PFSK-1 (cell line): ENCODE measurements at regions not wholly inside any gene's neighbourhood (a gene's known extent, or its start where the extent isn't known, plus 50 kb on each side); places are given as distances from the start of the nearest gene placed in this dataset.

ENCODE experiments used
- FOXP2 ChIP-seq: optimal IDR thresholded peaks from 2 replicates; pipeline ENCODE3; 2011; ENCODE audit warnings: borderline replicate concordance, control low read depth, inconsistent platforms; ENCODE audit not compliant: insufficient read depth; ENCODE audit errors: extremely low read length, extremely low read depth
- POLR2AphosphoS5 ChIP-seq: IDR thresholded peaks from 2 replicates; pipeline ENCODE4 v1.6.1; 2012; ENCODE audit warnings: low read depth, mild to moderate bottlenecking, control low read depth, low read length, moderate library complexity
- REST ChIP-seq, 2 experiments: IDR thresholded peaks; 2 replicates each; pipeline versions ENCODE4 v1.6.1 to v1.8.0; 2011 to 2012; ENCODE audit warnings: low read depth in 2 of 2, low read length in 2 of 2, control low read depth in 1 of 2, inconsistent platforms in 1 of 2, mild to moderate bottlenecking in 1 of 2, moderate library complexity in 1 of 2; ENCODE audit not compliant: insufficient read depth in 1 of 2
- SIN3A ChIP-seq: IDR thresholded peaks from 2 replicates; pipeline ENCODE4 v1.6.1; 2012; ENCODE audit warnings: mild to moderate bottlenecking, low read length, moderate library complexity, borderline replicate concordance; ENCODE audit not compliant: insufficient read depth
- TAF1 ChIP-seq: IDR thresholded peaks from 2 replicates; pipeline ENCODE4 v1.6.1; 2012; ENCODE audit warnings: low read length, control low read depth, borderline replicate concordance; ENCODE audit not compliant: insufficient read depth

GRCh38 chr5:6181147-6181729, 197.1 kb downstream of the MED10 start:
- no peak for TF ChIP-seq REST (IDR thresholded peaks at IDR 0.05; ENCODE audit: insufficient read depth in 1 of 2, low read depth in 2 of 2, low read length in 2 of 2)
- no peak for TF ChIP-seq FOXP2
- TF ChIP-seq TAF1: no peak
- no peak for TF ChIP-seq SIN3A
- no peak for TF ChIP-seq POLR2AphosphoS5

GRCh38 chr5:6180231-6180872, 198.0 kb downstream of the MED10 start:
- TF ChIP-seq FOXP2 (no peak), SIN3A (no peak), TAF1 (no peak), POLR2AphosphoS5 (no peak), REST (IDR thresholded peaks at IDR 0.05; ENCODE audit: insufficient read depth in 1 of 2, low read depth in 2 of 2, low read length in 2 of 2) (no peak)

GRCh38 chr5:6178846-6179532, 199.4 kb downstream of the MED10 start:
- no peak for TF ChIP-seq FOXP2
- TF ChIP-seq REST (IDR thresholded peaks at IDR 0.05; ENCODE audit: insufficient read depth in 1 of 2, low read depth in 2 of 2, low read length in 2 of 2): no peak
- no peak for TF ChIP-seq SIN3A
- TF ChIP-seq POLR2AphosphoS5: no peak
- no peak for TF ChIP-seq TAF1

- TF ChIP-seq FOXP2 (no peak), REST (IDR thresholded peaks at IDR 0.05; ENCODE audit: insufficient read depth in 1 of 2, low read depth in 2 of 2, low read length in 2 of 2) (no peak), TAF1 (no peak), POLR2AphosphoS5 (no peak), SIN3A (no peak)
These were observed 200.4 kb downstream of the MED10 start for GRCh38 chr5:6177926-6178325.
